GM23338 (cell line): ENCODE measurements at regions not wholly inside any gene's neighbourhood (a gene's known extent, or its start where the extent isn't known, plus 50 kb on each side); places are given as distances from the start of the nearest gene placed in this dataset.
A peak's percentile ranks its signal among the peaks of the same experiment; 100 is the strongest.
"Not testable (repeated sequence)": the region's sequence is repeated elsewhere in the genome, so short reads cannot be mapped to it uniquely, and the experiment has no call there.

Experiments
- ATAC-seq: fragments of 200-7000 bp; cut with Tn5 transposase; 3 replicates; pipeline ENCODE4 v1.9.1; 2020
- DNase-seq: peaks from one replicate; pipeline ENCODE4 v3.0.0-alpha.2; 2015; ENCODE audit warnings: low spot score
- H2AFZ ChIP-seq: fragments of 200-600 bp; sonication (generic); 2 replicates; pipeline ENCODE4 v1.8.0; 2016; ENCODE audit warnings: antibody characterized with exemption, mild to moderate bottlenecking, moderate library complexity
- H3F3A ChIP-seq: fragments of 200-600 bp; sonication (generic); replicated peaks from 2 replicates; pipeline ENCODE4 v1.8.0; 2017; ENCODE audit warnings: antibody characterized with exemption, mixed run types, low read depth
- H3K27ac ChIP-seq: fragments of 200-600 bp; sonication (generic); 2 replicates; pipeline ENCODE4 v1.6.1; 2016; ENCODE audit warnings: low read depth
- H3K27me3 ChIP-seq: fragments of 200-600 bp; sonication (generic); 2 replicates; pipeline ENCODE4 v1.8.0; 2016; ENCODE audit warnings: mild to moderate bottlenecking, mixed run types, moderate library complexity; ENCODE audit not compliant: insufficient read depth
- H3K36me3 ChIP-seq: fragments of 200-600 bp; sonication (generic); 2 replicates; pipeline ENCODE4 v1.8.0; 2016; ENCODE audit warnings: mild to moderate bottlenecking; ENCODE audit not compliant: insufficient read depth
- H3K4me1 ChIP-seq: fragments of 200-600 bp; sonication (generic); 2 replicates; pipeline ENCODE4 v1.8.0; 2016; ENCODE audit warnings: mild to moderate bottlenecking, moderate library complexity; ENCODE audit not compliant: insufficient read depth
- H3K4me2 ChIP-seq: fragments of 200-600 bp; sonication (generic); 2 replicates; pipeline ENCODE4 v1.7.1; 2017; ENCODE audit warnings: mixed run types
- H3K4me3 ChIP-seq: fragments of 200-600 bp; sonication (generic); 2 replicates; pipeline ENCODE4 v1.6.1; 2016; ENCODE audit warnings: mixed run types
- H3K79me2 ChIP-seq: fragments of 200-600 bp; sonication (generic); replicated peaks from 2 replicates; pipeline ENCODE4 v1.8.0; 2017; ENCODE audit warnings: mild to moderate bottlenecking; ENCODE audit not compliant: insufficient read depth
- H3K9me2 ChIP-seq: fragments of 200-600 bp; sonication (generic); 2 replicates; pipeline ENCODE4 v1.8.0; 2017; ENCODE audit not compliant: insufficient read depth
- H4K20me1 ChIP-seq: fragments of 200-600 bp; sonication (generic); replicated peaks from 2 replicates; pipeline ENCODE4 v1.8.0; 2017; ENCODE audit warnings: mild to moderate bottlenecking; ENCODE audit not compliant: insufficient read depth
- H3K27ac Mint-ChIP-seq: 2 replicates; pipeline ENCODE4 v1.8.0; 2020; ENCODE audit warnings: inconsistent platforms, mild to moderate bottlenecking, moderate library complexity, mixed read lengths
- H3K27me3 Mint-ChIP-seq: 3 replicates; pipeline ENCODE4 v1.8.0; 2022; ENCODE audit warnings: low read depth, mild to moderate bottlenecking, moderate library complexity, mixed read lengths, inconsistent platforms; ENCODE audit not compliant: insufficient read depth, poor library complexity
- H3K36me3 Mint-ChIP-seq: 3 replicates; pipeline ENCODE4 v1.8.0; 2021; ENCODE audit warnings: low read depth, mild to moderate bottlenecking, inconsistent platforms, moderate library complexity, mixed read lengths
- H3K4me1 Mint-ChIP-seq: 3 replicates; pipeline ENCODE4 v1.8.0; 2020; ENCODE audit warnings: mild to moderate bottlenecking, inconsistent platforms, mixed read lengths
- H3K4me3 Mint-ChIP-seq: 3 replicates; pipeline ENCODE4 v1.8.0; 2021; ENCODE audit warnings: moderate library complexity, mild to moderate bottlenecking, inconsistent platforms, mixed read lengths
- H3K9me3 Mint-ChIP-seq: 3 replicates; pipeline ENCODE4 v1.8.0; 2020; ENCODE audit warnings: moderate library complexity, mild to moderate bottlenecking, inconsistent platforms, mixed read lengths
- CREB1 ChIP-seq: fragments of 250-450 bp; sonication (Bioruptor Pico); IDR thresholded peaks from 2 replicates; pipeline ENCODE4 v1.5.0; 2020; ENCODE audit warnings: low read depth, mild to moderate bottlenecking, moderate library complexity
- ETS1 ChIP-seq: IDR thresholded peaks from 2 replicates; pipeline ENCODE4 v1.6.1; 2016; ENCODE audit warnings: antibody characterized with exemption
- EZH2 ChIP-seq: fragments of 200-600 bp; sonication (generic); IDR thresholded peaks from one replicate; pipeline ENCODE4 v1.8.0; 2017; ENCODE audit warnings: antibody characterized with exemption, mild to moderate bottlenecking, low read depth; ENCODE audit not compliant: unreplicated experiment
- EZH2phosphoT487 ChIP-seq: fragments of 200-600 bp; sonication (generic); IDR thresholded peaks from one replicate; pipeline ENCODE4 v1.8.1; 2018; ENCODE audit warnings: antibody characterized with exemption; ENCODE audit not compliant: unreplicated experiment
- JUNB ChIP-seq: IDR thresholded peaks from one replicate; pipeline ENCODE4 v1.6.1; 2016; ENCODE audit warnings: antibody characterized with exemption; ENCODE audit not compliant: unreplicated experiment
- NANOG ChIP-seq: IDR thresholded peaks from 2 replicates; pipeline ENCODE4 v1.6.1; 2016; ENCODE audit warnings: antibody characterized with exemption, borderline replicate concordance
- POLR2AphosphoS5 ChIP-seq: IDR thresholded peaks from 2 replicates; pipeline ENCODE4 v1.6.1; 2016; ENCODE audit warnings: antibody characterized with exemption, low read depth
- REST ChIP-seq: IDR thresholded peaks from one replicate; pipeline ENCODE4 v1.6.1; 2018; ENCODE audit warnings: antibody characterized with exemption; ENCODE audit not compliant: unreplicated experiment
- STAT1 ChIP-seq: IDR thresholded peaks from one replicate; pipeline ENCODE4 v1.6.1; 2016; ENCODE audit warnings: antibody characterized with exemption; ENCODE audit not compliant: unreplicated experiment
- ZNF114 ChIP-seq: fragments of 250-450 bp; sonication (Bioruptor Pico); IDR thresholded peaks from 2 replicates; pipeline ENCODE4 v1.5.0; 2020; ENCODE audit warnings: mild to moderate bottlenecking, moderate library complexity
- ZNF331 ChIP-seq: fragments of 250-450 bp; sonication (Bioruptor Pico); IDR thresholded peaks from 2 replicates; pipeline ENCODE4 v1.5.0; 2020; ENCODE audit warnings: low read depth, mild to moderate bottlenecking, moderate library complexity
- TF ChIP-seq, protein P1 (sequence below): fragments of 250-450 bp; sonication (Bioruptor Pico); IDR thresholded peaks from 2 replicates; pipeline ENCODE4 v1.5.0; 2020; ENCODE audit warnings: mild to moderate bottlenecking, moderate library complexity

DNA sequence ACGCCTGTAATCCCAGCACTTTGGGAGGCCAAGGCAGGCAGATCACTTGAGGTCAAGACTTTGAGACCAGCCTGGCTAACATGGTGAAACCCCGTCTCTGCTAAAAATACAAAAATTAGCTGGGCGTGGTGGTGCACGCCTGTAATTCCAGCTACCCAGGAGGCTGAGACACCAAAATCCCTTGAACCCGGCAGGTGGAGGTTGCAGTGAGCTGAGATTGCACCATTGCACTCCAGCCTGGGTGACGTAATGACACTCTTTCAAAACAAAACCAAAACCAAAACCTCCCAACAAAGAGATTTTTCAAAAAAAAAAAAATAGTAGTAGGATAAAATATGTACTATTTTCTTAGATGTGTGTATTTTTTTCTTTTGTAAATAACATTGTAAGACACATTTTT lies 79.1 kb upstream of the MELK start:
- H3K27me3 Mint-ChIP-seq = peaks cover 10% of the 10 kb centered on the region
- H3K9me2 ChIP-seq = not testable (repeated sequence)

GRCh38 chr9:36492865-36493264 lies 79.8 kb upstream of the MELK start:
- Histone ChIP-seq H4K20me1 (no peaks in the 10 kb centered on the region), H3K9me2 (no peaks in the 10 kb centered on the region), H3K4me1 (peaks cover 48% of the 10 kb centered on the region), H3K4me2 (0 out of 2 replicates have a peak overlapping the region, but pooled peaks have one; percentile 8), H2AFZ (peak overlapping the region; percentile 81), H3F3A (peaks cover 6% of the 10 kb centered on the region; the same call in 1 of the 2 replicates), H3K27ac (no peak overlapping the region), H3K36me3 (no peaks in the 10 kb centered on the region), H3K4me3 (no peak overlapping the region), H3K79me2 (no peaks in the 10 kb centered on the region), H3K27me3 (no peaks in the 10 kb centered on the region)
- Mint-ChIP-seq H3K4me3 (no peak overlapping the region), H3K4me1 (peaks cover 33% of the 10 kb centered on the region), H3K36me3 (no peaks in the 10 kb centered on the region), H3K27me3 (peaks cover 17% of the 10 kb centered on the region), H3K9me3 (no peaks in the 10 kb centered on the region), H3K27ac (no peak overlapping the region)
- DNase-seq (no peak), ATAC-seq (no peak)
- no peak for TF ChIP-seq EZH2phosphoT487
- no peak for TF ChIP-seq REST
- no peak for TF ChIP-seq POLR2AphosphoS5
- no peak for TF ChIP-seq STAT1
- no peak for TF ChIP-seq JUNB
- TF ChIP-seq, protein P1, sequence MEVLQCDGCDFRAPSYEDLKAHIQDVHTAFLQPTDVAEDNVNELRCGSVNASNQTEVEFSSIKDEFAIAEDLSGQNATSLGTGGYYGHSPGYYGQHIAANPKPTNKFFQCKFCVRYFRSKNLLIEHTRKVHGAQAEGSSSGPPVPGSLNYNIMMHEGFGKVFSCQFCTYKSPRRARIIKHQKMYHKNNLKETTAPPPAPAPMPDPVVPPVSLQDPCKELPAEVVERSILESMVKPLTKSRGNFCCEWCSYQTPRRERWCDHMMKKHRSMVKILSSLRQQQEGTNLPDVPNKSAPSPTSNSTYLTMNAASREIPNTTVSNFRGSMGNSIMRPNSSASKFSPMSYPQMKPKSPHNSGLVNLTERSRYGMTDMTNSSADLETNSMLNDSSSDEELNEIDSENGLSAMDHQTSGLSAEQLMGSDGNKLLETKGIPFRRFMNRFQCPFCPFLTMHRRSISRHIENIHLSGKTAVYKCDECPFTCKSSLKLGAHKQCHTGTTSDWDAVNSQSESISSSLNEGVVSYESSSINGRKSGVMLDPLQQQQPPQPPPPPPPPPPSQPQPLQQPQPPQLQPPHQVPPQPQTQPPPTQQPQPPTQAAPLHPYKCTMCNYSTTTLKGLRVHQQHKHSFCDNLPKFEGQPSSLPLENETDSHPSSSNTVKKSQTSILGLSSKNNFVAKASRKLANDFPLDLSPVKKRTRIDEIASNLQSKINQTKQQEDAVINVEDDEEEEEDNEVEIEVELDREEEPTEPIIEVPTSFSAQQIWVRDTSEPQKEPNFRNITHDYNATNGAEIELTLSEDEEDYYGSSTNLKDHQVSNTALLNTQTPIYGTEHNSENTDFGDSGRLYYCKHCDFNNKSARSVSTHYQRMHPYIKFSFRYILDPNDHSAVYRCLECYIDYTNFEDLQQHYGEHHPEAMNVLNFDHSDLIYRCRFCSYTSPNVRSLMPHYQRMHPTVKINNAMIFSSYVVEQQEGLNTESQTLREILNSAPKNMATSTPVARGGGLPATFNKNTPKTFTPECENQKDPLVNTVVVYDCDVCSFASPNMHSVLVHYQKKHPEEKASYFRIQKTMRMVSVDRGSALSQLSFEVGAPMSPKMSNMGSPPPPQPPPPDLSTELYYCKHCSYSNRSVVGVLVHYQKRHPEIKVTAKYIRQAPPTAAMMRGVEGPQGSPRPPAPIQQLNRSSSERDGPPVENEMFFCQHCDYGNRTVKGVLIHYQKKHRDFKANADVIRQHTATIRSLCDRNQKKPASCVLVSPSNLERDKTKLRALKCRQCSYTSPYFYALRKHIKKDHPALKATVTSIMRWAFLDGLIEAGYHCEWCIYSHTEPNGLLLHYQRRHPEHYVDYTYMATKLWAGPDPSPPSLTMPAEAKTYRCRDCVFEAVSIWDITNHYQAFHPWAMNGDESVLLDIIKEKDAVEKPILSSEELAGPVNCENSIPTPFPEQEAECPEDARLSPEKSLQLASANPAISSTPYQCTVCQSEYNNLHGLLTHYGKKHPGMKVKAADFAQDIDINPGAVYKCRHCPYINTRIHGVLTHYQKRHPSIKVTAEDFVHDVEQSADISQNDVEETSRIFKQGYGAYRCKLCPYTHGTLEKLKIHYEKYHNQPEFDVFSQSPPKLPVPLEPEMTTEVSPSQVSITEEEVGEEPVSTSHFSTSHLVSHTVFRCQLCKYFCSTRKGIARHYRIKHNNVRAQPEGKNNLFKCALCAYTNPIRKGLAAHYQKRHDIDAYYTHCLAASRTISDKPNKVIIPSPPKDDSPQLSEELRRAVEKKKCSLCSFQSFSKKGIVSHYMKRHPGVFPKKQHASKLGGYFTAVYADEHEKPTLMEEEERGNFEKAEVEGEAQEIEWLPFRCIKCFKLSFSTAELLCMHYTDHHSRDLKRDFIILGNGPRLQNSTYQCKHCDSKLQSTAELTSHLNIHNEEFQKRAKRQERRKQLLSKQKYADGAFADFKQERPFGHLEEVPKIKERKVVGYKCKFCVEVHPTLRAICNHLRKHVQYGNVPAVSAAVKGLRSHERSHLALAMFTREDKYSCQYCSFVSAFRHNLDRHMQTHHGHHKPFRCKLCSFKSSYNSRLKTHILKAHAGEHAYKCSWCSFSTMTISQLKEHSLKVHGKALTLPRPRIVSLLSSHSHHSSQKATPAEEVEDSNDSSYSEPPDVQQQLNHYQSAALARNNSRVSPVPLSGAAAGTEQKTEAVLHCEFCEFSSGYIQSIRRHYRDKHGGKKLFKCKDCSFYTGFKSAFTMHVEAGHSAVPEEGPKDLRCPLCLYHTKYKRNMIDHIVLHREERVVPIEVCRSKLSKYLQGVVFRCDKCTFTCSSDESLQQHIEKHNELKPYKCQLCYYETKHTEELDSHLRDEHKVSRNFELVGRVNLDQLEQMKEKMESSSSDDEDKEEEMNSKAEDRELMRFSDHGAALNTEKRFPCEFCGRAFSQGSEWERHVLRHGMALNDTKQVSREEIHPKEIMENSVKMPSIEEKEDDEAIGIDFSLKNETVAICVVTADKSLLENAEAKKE = no peak
- TF ChIP-seq ETS1 = no peak
- no peak for TF ChIP-seq CREB1 (CRISPR knock-in tag)
- TF ChIP-seq ZNF331 (CRISPR knock-in tag) = no peak
- no peak for TF ChIP-seq ZNF114 (CRISPR knock-in tag)
- no peak for TF ChIP-seq EZH2
- no peak for TF ChIP-seq NANOG

More for the DNA sequence above, 79.1 kb upstream of the MELK start:
- H3K9me3 Mint-ChIP-seq, H3K27ac Mint-ChIP-seq, H3K4me2 ChIP-seq, H3K36me3 Mint-ChIP-seq, H2AFZ ChIP-seq, H3F3A ChIP-seq, H3K27ac ChIP-seq, DNase-seq, H4K20me1 ChIP-seq, ATAC-seq, H3K36me3 ChIP-seq, H3K4me3 Mint-ChIP-seq, H3K79me2 ChIP-seq, H3K27me3 ChIP-seq, H3K4me3 ChIP-seq: not testable (repeated sequence)
- H3K4me1 ChIP-seq = peaks cover 41% of the 10 kb centered on the region
- peaks cover 30% of the 10 kb centered on the region for H3K4me1 Mint-ChIP-seq
